Activated naive CD4-positive, alpha-beta T cell (primary cell): ENCODE measurements at regions not wholly inside any gene's neighbourhood (a gene's known extent, or its start where the extent isn't known, plus 50 kb on each side); places are given as distances from the start of the nearest gene placed in this dataset.
"Not testable (repeated sequence)": the region's sequence is repeated elsewhere in the genome, so short reads cannot be mapped to it uniquely, and the experiment has no call there.

ENCODE experiments used
- DNase-seq, 4 experiments: peaks; one replicate each; lab custom pipeline; 2025; lab: John Stamatoyannopoulos, UW

- DNase-seq: not testable (repeated sequence)
Measured at GRCh38 chr10:95137990-95138625, 55.9 kb upstream of the ACSM6 start.

- DNase-seq: no peak
Measured at GRCh38 chr10:95134490-95134889, 59.5 kb upstream of the ACSM6 start.

GRCh38 chr10:95133997-95134396 is 60.0 kb upstream of the ACSM6 start:
- DNase-seq: no peak

- DNase-seq: peak in 3 of 4 experiments; percentile 4 to 38 (median 24)
Measured at GRCh38 chr10:95133016-95133752, 60.9 kb upstream of the ACSM6 start.

- not testable (repeated sequence) for DNase-seq
Measured at GRCh38 chr10:95130429-95130828, 61.1 kb upstream of the CYP2C8 start.

GRCh38 chr10:95125582-95125981 is 56.3 kb upstream of the CYP2C8 start:
- no peak for DNase-seq

- no peak for DNase-seq
Measured at GRCh38 chr10:95122736-95123135, 53.4 kb upstream of the CYP2C8 start.

- DNase-seq: no peak
Measured at GRCh38 chr10:95121904-95122303, 52.6 kb upstream of the CYP2C8 start.
